HG02610 (cell line): ENCODE measurements at regions not wholly inside any gene's neighbourhood (a gene's known extent, or its start where the extent isn't known, plus 50 kb on each side); places are given as distances from the start of the nearest gene placed in this dataset.

ENCODE experiments used
- ATAC-seq: cut with Tn5 transposase; IDR thresholded peaks from one replicate; pipeline ENCODE4 v1.9.1; 2021; ENCODE audit warnings: mild to moderate bottlenecking, moderate library complexity; ENCODE audit not compliant: unreplicated experiment

DNA sequence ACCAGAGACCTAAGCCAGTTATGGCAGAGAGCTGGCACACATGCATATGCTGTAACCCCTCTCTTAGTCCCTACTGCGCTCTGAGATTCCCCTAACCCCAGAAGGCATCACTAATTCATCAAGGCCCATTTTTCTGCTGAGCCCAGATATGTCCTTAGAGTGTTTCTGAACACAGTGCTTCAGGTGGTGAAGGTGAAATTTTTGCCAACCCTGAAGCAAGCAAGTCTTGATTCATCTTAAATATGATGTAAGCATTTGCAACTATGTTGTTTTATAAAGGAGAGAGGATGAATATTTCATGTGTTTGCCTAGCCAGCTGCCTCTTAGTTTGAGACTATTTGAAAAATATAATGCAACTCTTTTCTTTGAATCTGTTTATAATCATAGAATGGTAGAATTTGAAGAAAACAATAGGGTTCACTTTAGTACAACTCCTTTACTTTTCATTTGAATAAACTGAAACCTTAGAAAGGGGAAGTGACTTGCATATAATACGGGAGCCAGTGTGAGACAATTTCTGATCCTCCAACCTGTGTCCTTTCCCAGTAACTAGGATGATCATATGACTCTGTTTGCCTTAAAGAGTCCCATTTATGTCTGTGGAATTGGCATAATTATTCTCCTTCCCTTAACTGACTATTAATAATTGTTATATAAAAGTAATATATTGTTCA is 194.3 kb upstream of the MTNR1B start:
- peak; percentile 68 for ATAC-seq

DNA sequence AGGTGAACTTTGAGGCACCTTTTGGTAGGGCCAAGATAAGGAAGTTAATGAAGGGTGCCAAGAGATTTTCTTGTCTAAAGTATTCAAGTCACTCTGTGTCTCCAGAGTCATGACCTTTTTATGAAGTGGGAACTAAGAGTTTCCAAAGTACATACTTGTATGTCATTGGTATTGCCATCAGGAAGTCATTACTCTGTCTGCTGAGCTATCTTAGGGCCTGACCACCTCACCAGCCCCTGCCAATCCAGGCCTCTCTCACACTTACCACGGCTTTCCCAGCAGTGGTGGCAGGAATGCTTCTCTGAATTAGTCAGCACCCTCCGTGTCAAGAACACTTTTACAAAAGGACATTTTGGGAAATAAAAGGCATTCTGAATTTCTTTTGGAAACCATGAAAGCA is 192.8 kb upstream of the MTNR1B start:
- ATAC-seq, result no peak

DNA sequence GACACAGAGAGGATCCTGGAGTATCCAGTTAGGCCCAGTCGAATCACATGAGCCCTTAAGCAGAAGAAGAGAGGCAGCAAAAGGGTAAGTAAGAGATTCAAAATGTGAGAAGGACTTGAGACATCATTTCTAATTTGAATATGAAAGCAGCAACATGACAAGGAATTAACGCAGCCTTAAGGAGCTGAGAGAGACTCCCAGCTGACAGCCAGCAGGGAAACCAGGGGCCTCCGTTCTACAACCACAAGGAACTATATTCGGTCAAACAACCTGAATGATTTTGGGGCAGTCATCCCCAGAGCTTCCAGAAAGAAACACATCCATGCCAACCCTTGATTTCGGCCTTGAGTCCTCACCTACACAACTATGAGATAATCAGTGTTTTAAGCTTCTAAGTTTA is 189.7 kb upstream of the MTNR1B start:
- no peak for ATAC-seq

DNA sequence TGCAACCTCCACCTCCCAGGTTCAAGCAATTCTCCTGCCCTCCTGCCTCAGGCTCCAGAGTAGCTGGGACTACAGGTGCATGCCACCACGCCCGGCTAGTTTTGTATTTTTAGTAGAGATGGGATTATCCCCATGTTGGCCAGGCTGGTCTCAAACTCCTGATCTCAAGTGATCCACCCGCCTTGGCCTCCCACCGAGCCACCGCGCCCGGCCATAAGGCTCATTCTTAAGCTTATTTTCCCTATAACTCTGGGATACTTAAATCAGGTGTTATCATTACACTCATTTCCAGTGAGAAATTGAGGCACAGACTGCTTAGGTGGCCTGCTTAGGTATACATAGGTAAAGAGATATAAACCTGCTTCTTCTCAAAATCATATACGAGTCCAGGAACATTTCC is 188.3 kb upstream of the MTNR1B start:
- ATAC-seq, result no peak

DNA sequence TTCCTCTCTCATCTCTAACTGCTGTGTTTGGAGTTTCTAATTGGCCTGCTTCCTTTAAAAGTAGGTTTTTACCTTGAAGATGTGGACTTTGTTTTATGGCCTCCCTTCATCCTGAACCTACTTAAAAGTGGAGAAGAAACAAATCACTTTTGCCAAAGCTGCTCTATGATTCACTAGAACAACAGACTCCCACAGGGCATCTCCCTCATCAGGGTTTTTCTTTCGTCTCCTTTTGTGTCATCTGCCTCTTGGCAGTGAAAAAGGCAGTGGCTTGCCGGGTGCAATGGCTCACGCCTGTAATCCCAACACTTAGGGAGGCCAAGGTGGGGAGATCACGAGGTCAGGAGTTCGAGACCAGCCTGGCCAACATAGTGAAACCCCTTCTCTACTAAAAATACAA is 186.6 kb upstream of the MTNR1B start:
- no peak for ATAC-seq

DNA sequence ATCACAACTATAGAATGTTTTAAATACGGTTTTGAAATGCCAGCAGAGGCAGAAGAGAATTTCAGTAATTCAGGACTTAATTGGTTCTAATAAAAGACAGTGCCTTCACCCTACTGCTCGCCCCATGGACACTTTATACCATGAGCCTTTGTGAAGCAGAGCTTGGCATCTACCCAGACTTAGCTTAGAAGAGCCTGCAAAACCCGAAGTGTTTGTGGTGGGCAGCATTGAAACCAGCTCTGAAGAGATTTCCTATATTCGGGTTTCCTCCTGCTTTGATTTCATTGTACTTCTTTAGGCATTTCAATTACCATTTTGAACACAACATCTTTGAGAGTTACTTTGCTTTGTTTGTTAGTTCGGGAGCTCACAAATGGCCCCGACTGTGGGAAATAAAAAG is 185.1 kb upstream of the MTNR1B start:
- no peak for ATAC-seq

DNA sequence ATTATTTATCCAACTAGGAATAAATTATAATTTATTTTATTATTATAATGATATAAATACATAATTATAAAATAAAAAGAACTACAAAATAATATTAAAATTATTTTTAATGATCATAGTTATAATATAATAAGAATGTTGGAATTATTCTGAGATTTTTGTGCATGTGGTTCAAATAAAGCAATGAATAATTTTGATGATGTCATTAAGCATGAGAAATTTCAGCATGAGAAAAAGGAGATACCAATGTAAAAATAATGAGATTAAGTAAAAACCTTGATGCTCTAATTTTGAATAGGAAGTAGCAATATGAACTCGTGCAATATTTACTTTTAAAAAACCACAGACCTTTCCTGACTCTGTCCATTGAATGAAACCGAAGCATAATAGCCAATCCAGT is 181.8 kb upstream of the MTNR1B start:
- ATAC-seq, result no peak

DNA sequence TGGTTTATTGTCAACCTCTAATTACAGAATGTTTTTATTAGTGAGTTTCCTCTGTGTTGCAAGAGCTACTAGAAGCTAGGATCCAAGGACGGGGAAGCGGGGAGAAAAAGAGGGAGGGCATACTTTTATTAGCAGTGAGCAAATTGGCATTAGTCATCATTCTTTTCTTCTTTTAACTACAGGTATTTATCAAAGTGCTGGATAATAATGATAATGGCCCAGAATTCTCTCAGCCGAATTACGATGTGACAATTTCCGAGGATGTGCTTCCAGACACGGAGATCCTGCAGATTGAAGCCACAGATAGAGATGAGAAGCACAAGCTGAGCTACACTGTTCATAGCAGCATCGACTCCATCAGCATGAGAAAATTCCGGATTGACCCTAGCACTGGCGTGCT is 179.7 kb upstream of the MTNR1B start:
- no peak for ATAC-seq

DNA sequence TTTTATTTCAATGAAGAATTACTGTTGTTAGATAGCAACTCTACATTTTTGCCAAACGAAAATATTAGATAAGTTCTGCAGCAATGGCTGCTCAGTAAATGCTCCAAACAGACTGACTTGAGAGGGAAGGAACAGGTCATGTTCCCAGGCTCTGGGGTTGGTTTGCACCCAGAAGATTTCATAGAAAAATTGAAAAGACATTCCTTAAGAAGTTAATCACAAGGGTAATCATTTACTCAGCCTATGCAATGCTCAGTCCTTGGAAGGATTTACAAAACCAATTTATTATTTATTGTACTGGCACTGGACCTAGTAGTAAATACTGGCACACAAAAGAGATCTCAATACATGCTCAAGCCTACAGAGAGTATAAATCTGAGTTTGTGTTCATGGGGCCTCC is 179.1 kb upstream of the MTNR1B start:
- ATAC-seq, result no peak

DNA sequence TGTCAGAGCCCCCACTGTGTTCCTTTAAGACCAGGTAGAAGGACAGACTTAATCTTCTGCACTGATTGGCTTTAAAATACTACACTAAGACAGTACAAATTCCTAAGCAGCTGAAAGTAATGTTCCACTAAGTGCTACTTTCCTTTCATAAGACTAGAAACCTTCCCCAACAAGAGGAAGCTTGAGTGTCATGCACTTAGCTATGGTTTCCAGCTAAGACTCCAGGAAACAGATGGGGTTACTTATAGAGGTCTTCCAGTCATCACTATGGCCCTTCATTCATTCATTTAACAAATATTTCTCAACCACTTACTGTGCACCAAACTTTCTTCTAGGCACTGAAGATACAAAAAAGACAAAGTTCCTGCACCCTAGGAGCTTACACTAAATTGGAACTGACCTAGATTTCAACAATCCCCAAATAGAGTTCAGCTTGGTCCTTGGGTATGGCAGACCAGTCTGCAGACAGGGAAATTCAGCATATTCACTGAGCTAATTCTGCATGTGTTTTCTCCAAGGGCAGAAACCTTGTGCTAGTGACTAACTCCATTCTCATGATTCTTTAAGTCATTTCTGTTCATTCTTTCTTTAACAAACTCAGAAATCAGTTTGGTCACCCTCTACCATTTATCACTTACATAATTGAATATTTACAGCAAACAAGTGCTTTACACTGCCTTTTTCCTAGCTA is 178.4 kb upstream of the MTNR1B start:
- ATAC-seq, result no peak

DNA sequence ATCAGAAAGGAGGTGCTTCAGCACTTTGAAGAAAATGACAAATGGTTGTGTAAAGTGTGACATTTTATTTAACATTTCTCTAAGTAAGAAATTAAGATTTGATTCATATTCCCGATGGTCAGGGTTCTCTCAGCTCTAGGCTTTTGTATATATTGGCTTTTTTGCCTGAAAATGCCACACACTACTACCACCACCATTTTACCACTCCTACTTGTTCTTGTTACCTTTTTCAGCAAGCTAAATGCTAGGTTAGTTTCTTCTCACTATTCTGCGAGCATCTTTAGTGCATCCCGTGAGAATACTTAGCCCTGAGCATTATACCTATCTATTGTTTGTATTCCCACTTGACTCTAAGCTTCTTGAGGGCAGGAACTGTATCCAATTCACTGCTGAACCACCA is 177.6 kb upstream of the MTNR1B start:
- no peak for ATAC-seq

DNA sequence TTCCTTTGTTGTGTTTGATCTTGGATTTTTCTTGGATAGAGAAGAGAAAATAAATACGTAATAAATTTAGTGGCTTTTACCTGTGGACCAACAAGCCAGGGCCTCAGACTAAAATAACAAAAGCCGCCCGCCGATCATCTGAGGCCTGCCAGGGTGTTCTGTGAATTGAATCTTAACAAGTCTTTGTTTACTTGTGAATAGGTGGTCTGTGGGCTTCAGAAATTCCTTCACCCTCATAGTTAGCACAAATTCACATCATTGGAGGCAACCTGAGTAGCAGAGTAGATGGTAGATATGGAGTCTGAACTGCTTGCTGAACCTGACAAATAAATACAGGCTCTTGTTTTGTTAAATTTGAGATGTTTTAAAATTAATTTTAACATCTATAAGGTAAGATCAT is 176.3 kb upstream of the MTNR1B start:
- no peak for ATAC-seq

DNA sequence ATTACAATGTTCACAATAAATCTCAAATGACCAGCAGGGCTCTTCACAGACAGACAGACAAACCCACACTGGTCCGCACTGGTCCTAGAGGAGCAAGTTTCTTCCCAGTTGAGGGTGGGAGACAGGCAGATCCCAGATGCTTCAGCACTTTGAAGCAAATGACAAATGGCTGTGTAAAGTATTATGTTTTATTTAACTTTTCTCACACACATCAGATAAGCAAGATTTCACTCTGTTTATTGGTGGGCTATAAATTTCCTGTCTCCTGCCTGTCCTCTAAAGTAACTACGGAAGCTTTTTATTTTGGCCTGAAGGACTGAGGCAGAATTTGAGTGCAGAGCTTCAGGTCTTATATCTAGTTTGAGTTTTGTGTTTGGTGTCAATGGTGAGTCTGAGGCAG is 174.7 kb upstream of the MTNR1B start:
- ATAC-seq, result no peak

DNA sequence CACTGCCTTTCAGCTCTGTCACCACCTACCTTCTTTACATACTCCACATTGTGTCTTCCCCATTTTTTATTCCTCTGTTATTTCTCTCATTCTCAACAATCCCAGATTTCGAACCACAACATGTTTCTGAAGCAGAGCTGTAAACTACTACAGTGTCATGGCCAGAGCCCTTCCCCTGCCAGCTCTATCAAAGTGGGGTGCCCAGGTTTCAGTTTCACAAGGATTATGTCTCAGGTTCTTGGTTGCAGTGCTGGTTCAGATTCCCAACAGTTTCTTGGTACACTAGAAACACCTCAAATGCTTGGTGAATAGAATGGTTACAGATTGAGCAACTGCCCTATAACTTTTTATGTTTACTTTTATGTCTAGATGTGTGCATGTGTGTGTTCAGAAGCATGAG is 172.7 kb upstream of the MTNR1B start:
- ATAC-seq, result no peak

DNA sequence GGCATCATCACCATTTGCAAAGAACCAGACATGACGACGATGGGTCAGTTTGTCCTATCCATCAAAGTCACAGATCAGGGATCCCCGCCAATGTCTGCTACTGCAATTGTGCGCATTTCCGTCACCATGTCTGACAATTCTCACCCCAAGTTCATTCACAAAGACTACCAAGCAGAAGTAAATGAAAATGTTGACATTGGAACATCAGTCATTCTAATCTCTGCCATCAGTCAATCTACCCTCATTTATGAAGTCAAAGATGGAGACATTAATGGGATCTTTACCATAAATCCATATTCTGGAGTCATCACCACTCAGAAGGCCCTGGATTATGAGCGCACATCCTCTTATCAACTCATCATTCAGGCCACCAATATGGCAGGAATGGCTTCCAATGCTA is 171.6 kb upstream of the MTNR1B start:
- ATAC-seq, result no peak

DNA sequence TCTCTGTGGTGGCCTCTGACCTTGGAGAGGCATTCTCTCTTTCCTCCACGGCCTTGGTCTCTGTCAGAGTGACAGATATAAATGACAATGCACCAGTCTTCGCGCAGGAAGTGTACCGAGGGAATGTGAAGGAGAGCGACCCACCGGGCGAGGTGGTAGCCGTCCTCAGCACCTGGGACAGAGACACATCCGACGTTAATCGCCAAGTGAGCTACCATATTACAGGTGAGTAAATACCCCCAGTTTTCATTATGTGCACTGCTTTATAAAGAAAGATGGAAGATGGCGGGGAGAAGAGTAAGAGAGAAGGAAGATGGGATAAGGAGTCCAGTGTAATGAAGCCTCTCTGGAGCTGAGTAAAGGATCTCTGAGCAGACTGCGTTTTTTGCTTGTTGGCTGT is 167.8 kb upstream of the MTNR1B start:
- no peak for ATAC-seq

DNA sequence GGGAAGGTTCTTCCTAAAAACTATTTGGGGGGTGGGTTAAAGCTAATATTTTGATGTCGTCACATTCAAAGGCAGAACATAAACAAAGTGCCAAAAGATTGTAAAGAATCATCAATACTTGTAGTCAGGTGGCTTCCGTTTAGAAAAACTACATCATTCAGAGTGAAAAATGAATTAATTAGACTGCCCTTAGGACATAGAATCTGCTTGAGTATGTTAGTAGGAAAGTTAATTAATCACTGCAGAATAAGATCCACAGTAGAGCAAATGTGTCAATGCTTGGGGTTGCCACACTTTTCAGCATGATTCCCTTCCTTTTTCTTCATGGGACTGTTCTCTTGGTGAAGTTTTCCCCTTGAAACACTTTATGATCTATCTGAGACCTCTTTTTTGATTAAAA is 166.8 kb upstream of the MTNR1B start:
- ATAC-seq, result no peak

DNA sequence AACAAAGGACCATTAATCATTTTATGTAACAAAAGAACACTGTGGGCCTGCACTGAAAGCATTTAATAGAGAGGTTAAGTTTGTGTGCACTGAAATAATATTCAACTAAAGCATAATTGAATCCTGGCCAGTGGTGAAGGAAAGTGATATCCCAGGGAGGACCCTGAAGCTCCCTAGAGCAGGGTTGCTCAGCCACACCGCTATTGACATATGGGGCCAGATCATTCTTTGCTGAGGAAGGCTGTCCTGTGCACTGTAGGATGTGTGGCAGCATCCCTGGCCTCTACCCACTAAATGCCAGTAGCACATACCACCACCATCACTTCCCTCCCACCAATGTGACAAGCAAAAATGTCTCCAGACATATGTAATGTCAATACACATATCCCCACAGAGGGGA is 166.1 kb upstream of the MTNR1B start:
- ATAC-seq, result no peak

DNA sequence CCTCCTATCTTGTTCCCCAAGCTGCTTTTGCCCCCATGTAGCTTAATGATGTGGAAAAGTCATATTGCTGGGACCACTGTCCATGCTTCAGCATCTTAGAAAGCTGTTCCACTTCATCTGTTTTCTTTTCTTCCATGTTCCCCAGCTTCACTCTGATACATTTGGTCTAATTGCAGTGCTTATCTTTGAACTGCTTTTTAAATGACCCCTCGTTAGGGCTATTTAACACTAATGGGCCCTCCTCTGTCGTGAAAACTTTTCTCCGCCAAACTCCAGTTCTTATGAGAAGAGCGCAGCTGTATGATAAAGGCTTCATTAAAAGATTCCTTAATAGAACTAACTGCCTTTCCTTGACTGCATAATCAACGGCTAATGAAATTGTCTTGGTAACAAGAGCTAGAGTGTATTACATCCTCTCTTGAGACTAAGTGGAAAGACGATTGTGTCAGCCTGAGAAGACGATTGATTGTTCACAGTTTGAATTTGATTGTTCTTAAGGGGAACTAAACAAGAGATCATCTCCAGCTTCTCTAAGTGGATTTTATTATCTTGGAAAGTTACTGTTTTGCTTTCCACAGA is 165.0 kb upstream of the MTNR1B start:
- ATAC-seq, result no peak

DNA sequence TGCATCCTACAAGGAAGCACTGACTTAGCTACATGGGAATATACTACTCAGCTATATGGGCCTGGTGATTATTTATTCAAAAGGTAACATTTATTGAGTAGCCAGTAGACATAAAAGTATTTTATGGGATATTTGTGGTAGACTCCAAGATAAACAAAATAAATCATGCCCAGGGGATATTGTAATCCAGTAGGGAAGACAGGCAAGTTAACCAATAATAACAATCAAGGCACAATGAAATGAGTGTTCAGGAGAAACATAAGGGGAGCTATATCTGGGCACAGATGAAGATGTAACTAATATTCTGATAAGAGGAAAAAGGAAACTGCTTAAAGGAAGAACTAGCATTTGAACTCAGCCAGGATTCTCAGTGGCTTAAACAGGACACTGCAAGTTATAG is 161.4 kb upstream of the MTNR1B start:
- ATAC-seq, result no peak

DNA sequence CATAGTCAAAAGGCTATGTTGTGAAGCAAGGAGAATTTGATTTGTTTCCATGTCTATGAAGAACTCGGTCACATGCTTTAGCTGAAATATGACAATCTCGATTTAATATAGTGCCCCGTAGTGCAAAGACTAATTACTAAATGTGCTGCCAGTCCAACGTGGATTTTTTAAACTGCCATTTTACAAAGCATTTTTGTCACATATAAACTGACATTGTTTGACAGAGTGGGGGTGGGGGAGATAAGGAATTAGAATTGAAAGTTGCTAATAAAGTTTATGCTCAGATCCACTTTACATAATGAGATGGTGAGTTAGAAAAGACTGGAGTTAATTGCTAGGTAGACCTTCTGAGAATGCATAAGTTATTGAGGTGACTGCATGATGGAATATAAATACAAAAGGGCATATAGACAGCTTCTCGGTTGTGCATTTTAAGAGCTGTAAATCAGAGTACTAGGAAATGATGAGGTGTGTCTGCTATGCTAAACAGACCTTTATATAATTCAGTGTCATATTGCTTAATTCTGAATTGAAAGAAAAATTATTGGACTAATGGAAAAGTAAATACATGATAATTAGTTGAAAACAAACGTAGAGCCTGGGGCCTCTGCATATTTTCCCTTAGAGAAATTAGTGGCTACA is 158.9 kb upstream of the MTNR1B start:
- ATAC-seq, result no peak

DNA sequence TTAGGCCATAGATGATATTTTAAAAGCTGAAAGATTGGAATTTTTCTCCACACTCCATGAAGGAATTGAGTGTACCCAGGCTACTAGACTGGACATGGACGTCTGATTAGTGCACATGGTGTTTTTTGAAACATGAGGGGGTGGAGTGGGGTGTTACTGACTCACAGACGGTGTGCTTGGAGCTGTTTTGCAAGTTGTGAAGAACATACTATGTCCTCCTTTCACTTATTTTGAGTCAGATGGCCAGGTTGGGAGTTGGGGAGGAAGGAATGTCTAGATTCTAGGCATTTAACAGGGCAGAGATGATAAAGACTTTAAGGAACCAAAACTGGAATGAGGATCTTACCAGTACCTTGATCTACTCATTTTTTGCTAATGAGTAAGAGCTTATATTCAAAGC is 158.1 kb upstream of the MTNR1B start:
- no peak for ATAC-seq
